ENCODE measurements at regions not wholly inside any gene's neighbourhood (a gene's known extent, or its start where the extent isn't known, plus 50 kb on each side); places are given as distances from the start of the nearest gene placed in this dataset.

DNA sequence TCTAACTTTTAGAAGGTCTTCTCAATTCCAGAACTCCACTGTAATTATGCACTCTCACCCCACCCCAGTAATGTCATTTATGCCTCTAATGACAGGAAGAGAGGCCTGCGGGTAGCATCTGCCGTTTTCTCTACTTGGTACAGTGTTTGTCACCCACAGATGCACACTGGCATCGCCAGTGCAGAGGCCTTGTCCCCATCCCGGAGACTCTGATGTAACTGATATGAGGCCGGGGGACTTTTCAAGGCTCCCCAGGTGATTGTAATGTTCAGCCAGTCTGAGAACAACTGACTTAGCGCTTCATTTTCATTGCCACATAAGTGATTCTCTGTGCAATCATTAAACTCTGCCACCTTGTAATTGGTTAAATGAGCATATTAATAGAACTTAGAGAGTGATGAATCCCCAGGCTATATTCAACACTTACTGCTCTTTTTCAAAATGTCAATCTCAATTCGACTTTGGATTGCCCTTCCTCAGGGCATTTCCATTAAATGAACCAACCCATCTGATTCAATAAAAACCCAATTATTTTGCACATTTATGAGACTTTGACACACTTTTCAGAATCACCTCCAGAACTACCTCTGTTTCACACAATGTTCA lies 113.2 kb downstream of the HERPUD2 start:
- FAIRE-seq, result no peak

DNA sequence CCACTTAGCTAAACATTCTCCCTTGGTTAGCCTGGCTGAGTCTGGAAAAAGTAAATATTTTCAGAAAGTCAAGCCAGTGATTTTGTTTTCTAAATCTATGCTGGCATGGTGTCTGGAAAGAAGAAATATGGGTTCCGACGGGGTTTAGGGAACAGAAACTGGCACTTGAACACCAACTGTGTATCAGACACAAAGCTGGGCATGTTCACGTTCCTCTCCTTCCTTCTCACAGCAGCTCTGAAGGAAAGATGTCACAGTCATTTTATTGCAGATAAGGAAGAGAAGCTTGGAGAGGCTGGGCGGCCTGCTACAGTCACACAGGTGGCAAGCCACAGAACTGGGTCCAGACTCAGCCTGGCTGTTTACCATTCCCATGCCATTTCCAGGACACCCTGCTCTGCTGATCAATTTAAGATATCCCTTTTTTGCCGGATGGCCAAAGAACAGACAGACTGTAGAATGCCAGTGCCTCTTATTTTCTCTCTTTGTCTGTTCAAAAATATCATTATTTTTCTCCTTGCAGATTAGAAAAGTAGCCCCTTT lies 118.8 kb downstream of the HERPUD2 start:
- no peak for FAIRE-seq

DNA sequence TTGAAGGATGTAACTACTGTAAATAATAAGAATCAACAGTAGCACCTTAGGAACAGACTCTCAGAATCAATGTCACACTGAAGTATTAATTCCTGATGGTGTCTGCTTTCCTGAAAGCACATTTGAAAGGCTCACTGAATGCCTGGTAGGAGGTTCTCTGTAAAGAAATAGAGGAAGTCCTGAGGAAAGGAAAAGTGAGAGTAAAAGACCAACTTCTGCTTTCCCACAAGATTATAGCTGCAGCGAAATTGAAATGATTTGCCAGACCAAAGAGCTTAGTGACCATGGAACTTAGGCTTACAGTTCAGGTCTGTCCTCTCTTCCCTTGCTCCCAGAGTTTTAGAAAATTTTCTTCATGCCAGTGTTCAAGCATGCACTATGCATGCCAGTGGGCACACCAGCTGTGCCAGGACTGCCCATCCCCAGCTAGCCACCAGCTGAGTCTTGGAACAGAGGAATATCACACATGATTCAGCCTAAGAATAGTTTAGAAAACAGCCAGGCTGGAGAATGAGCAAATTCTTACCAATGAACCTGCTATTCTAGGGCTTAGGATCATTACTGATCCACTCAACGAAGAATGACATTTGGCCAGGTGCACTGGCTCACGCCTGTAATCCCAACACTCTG lies 123.2 kb downstream of the HERPUD2 start:
- no peak for FAIRE-seq

DNA sequence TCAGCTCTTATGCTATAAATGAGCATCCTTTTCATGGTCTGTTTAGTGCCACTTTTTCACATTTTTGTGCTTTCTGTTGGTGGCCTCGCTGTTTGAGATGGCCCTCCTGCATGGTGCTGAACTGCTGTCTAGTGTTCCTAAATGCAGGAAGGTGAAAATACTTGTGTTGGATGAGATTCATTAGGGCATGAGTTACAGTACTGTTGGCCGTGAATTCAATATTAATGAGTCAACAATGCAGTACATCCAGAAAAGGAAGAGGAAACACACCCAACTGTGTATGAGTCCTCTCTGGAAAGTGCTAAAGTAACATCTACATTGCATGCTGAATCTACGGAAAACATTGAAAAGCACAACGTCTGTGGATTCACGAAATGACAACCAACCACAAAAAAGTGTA lies 124.0 kb downstream of the HERPUD2 start:
- no peak for FAIRE-seq

DNA sequence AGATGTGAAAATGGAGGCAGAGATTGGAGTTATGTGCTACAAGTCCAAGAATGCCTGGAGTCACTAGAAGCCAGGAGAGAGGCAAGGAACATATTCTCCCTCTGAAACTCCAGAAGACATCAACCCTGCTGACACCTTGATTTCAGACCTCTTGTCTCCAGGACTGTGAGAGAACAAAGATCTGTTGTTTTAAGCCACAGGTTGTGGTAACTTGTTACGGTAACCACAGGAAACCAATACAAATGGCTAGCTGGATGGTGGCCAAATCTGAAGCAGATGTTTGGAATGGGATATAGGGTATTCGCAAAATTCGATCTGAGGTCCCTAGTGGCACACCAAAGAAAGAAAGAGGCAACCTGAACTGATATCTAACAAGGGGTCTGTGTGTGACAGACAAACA lies 129.0 kb downstream of the HERPUD2 start:
- no peak for FAIRE-seq

DNA sequence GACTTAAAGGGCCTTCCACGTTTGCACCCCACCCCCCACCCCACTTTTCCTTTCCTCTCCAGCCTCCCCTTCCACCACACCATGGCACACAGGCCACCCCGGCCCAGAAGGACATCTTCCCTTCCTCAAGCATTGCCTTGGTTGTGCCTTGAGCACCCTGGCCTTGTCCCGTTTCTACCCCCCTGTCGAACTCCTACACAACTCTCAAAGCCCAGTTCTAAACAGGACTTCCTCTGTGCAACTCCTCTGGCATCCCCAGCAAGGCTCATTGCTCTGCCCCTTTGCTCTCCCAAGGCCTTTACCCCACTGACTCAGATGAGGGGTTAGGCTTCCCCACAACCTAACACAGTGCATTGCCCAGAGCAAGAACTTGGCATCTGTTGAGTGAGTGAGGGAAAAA lies 136.1 kb downstream of the HERPUD2 start:
- no peak for FAIRE-seq

DNA sequence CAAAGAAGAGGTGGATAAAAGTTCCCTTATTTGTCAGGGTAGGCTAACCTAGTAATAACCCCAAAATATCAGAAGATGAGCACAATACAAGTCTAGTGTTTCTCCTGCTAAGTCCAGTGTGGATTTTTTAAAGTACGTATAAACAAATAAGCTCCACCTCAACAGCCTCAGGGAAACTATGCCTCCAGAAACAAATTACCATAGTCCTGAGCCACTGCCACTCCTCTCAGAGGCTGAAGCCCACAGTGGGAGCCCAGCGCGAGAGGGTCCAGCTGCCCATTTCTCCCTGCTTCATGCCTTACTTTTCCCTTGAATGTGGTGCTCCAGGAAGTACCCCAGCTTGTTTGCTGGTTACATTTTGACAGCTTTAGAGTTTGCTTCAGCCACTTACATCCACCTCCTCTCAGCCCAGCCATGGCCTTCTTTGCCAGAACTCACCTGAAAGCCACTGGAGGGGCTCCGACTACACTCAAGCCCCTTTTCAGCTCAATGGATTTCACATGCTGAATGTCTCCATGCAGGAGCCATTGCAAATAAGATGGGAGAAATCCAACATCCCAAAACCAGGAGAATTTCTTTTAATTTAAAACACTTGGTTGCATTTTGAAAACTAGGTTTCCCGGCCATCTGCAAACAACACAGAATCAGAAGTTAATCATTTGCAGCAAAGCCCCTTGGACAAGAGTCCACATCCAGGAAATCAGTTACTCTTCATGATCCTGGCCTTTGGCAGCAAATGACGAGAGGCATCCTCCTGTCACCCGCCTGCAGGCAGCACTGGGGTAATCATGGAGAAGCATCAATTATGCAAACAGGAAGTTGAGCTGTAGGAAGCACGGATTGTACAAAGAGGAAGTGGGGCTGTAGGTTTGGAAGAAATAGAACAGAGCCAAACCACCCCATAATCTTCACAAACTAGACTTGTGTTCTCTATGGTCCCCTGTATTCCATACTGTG lies 138.1 kb downstream of the HERPUD2 start:
- no peak for FAIRE-seq

DNA sequence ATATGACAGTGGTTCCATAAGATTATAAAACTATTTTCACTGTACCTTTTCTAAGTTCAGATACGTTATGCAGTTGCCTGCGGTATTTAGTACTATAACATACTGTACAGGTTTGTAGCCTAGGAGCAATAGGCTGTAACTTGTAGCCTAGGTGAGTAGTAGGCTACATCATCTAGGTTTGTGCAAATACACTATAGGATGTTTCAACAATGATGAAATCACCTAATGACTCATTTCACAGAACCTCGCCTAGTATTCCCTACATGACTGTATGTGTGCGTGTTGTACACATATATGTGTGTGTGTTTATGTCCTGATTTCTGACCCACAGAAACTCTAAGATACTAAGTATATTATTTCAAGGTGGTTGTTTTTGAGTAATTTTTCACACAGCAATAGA lies 139.0 kb downstream of the HERPUD2 start:
- FAIRE-seq, result no peak

DNA sequence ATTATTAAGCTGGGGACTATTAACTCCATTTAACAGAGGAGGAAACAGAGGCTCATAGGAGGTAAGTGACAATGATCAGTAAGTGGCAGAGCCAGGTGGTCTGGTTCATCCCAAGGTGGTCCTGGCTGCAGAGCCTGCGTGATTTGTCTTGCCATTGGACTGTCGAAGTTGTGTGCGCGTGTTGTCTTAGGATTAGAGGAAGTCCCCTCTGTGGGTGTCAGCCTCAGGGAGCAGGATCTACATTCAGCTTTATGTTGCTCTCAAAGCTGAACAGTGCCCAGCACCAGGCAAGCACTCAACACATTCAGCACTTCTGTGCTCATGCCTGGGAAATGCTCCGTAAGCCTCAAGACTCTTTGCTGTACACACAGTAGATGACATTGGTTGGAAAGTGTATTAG lies 139.5 kb downstream of the HERPUD2 start:
- no peak for FAIRE-seq

DNA sequence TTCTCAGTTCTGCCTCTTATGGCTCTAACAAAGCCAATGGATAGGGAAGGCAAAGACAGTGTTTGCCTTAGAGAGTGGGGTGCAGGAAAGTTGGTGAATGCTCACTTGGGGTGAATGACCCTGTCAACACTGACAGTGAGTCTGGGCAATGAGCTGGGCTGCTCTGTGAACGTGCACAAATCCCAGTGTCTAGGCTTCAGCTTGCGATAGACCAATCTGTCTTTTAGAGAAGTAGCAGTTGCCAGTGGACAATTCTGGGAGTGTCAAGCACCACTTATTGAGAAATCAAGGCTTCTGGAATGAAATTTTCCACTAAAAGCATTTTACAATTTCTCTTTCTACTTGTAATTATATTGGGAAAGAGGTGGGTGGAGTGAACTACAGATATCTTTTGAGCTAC lies 141.4 kb downstream of the HERPUD2 start:
- FAIRE-seq, result no peak

DNA sequence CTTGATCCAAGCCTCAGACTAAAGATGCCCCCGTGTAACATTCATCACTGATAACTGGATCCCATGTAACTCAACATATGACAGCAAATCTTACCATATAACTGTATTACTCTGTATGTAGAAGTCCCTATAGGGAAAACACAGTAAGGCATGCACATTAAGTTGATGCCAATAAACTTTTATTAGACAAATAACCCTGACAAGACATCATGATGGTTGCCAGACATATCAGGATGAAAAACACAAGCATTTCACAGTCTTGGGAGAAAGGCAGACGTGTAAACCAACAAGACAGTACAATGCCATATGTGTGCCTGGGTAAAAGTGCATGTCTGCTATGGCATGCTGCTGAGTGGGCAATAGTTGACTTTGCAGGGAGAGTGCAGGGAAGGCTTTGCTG lies 142.2 kb downstream of the HERPUD2 start:
- FAIRE-seq, result no peak

DNA sequence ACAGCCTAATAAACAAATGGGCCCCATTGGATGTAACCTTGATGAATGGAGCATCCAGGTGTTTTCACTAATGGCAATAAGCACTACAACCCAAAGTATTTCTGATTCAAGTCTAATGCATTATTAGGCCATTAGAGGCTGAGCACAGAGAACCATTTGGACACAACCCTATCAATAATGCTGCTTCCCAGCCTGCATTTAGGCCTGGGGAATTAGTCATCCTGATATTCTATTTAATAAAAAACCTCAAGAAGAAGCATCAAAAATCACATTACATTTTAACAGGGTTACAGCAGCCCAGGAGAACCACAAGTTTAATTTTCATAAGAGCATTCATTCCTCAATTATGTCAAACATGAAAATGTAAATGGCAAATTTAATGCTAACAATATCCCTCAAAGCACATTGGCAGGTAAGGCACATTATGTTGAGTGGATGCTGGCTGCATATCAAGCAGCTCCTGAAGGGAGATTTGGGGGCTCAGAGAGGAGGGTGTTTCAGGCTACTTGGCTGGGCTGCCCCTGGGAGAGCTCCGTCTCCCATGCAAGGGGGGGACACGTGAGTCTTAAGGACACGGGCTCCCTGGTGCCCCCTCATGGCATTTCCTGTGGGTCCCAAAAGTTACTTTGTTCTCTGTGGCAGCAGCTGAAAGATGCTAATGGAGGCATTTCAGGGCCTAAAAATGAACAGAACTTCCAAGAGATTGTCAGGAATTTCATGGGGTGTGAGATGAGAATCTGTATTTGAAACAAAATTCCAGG lies 143.4 kb downstream of the HERPUD2 start:
- FAIRE-seq, result no peak

DNA sequence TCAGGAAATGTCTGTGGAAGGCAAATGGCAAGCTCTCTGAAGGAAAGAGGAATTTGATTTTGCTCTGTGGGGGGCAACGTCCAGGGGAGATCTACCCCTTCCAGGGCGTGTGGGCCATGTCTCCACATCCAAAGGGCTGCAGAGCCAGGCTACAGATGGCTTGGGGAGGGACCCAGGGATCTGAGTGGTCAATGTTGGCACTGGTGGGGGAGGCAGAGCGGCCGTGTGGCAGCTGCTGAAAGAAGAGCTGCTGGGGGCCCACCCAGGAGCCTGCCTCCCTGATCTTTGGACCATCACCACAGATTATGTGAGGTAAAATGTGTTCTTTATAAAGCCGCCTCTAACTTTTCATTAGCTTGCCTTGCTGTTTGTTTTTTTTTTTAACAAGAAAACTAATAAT lies 144.1 kb downstream of the HERPUD2 start:
- FAIRE-seq, result no peak

DNA sequence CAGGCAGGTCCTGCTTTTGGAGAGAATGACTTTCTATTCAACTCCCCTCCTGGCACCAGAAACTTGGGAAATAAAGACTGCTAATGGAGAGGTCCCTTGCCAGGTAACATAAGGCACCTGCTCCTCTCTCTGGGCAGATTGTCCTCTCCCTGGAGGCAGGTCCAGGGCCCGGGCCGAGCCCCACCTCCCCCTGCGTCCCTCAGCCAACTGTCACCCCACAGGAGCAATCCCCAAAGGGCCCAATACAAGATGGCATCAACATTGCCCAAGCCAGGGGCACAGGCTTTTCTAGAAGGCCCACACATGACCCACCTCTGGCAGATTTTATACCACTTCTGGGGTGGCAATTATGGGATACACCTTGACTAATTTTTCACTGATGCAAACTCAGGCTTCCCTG lies 145.2 kb downstream of the HERPUD2 start:
- FAIRE-seq, result no peak

DNA sequence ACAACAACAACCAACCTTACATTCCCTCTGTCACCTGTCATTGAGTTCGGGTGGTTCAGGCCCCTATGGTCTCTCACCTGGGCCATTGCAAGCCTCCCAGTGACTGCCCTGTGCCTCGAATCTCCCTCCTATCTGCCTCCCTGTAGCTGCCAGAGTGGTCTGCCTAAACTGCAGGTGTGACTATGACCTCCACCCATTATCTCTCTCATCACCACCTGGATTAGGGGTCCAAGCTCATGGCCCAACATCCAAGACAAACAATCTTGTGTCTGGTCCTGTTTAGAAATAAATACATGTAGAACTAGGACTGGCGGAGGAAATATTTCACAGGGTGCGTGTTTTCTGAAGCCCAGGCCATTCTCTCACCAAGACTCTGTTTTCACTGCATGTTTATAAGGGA lies 146.6 kb downstream of the HERPUD2 start:
- FAIRE-seq, result no peak

DNA sequence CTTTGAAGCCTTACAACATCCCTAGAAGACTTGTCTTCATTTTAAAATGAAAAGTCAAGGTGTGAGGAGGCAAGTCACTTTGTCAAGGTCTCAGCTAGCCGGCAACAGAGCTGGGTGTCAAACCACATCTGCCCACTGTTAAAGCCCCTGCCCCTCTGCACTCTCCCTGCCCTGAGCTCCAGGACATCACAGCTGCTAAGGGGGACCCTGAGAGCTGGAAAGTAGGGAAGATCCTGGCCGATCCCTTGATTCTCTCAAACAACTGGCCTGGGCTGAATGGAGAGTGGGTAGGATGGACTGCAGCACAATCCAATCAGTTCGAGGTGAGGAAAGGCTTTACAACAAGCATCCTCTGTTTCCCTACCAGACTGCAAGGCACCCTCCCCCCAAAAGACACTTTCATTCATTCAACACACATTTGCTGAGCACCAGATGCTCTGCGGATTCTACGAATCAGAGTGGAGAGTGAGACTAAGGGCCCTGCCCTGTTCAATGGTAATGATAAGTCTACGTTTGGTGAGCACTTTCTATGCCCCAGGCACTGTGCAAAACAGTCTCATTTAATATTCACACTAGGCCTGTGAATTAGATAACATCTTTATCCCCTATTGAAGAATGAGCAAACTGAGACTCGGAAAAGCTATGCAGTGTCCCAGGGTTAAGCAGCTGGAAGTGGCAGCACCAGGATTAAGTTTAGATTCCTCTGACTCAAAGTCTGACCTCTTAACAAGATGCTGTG lies 148.1 kb downstream of the HERPUD2 start:
- FAIRE-seq, result no peak

DNA sequence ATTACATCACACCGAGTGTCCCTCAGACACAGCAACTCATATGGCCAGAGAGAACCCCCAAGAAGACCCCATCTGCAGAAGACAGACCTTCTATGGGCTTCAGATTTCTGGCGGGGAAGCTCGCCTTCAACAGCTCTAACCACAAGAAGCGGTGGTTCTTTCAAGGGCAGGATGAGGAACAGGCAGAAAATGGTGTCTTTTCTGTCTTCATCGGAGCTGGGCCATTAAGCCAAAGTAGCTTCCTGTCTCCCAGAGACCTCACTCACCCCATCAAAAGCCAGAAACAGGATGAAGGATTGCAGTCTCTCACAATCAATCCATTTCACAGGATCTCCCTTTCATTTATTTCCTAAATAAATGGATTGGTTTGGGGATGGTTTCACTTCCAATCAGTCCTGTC lies 149.1 kb downstream of the HERPUD2 start:
- no peak for FAIRE-seq

DNA sequence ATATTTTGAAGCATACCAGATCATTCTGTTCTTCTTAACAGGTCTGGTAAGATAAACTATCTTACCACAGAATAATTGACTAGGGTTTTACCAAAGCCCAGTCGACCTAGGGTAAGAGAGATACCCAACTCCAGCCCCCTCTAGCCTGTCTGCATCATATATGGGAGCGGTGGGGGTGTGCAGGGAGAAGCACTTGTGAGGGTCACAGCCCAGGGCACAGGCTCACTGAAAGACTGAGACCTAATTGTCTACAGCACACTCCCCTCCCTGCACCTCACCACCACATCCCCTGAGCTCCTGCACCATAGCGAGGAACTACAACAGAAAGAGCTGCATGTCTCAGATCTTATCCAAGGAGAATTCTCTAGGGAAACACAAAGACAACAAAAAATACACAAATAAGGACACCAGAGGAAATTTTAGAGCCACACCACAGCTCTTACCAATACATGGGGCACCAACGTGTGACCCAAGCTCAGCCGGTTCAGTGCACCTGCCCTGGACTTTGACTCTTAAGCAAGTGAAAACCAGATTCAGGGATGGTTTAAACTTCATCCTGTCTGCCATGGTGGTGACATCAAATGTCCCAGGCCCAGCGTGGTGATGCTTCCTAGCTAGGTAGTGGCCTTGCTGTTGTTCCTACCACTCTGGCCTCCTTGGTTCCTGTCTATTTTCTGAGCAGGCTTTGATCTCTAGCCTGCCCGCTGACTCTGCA lies 150.8 kb downstream of the HERPUD2 start:
- FAIRE-seq, result no peak

DNA sequence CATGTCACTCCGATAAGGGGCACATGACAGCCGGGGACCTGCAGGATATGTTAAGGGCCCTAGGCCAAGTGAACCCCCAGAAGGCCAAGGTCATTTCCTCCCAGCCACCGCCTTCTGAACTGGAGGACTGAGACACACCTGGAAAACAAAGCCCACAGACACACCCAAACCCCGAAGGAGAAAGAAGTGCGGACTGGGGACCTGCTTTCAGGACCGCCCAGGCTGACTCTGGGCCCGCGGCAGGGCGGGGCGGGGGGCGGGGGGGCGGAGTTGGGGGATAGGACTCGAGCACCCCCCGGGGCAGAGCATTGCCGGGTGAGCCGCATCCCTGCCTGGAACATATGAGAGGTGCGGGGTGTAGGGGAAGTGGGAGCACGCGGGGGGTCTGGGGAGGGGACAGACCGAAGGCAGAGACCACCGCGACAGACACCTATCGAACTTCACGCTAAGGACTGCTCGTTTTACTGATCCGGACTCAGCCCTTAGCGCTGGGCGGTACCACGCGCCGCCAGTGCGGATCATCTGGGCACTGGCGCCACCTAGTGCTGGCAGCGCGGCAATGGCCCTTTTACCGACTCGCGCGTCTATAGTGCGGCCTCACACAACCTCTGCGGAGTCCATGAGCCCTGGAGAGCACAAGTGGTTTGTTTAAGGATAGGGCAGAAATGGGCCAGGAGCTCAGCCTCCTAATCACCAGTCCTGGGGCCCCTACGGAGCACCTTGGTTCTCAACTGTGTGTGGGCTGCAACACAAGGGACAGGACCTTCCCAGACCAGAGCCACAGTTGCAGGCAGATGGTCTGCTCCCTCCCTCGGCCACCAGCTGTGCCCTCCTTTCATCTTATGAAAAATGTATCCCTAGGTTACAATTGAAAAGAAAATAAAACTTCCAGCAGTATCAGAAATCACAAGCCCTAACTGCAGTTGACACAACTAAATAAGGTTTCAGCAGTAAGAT lies 157.6 kb downstream of the HERPUD2 start:
- FAIRE-seq, result no peak

DNA sequence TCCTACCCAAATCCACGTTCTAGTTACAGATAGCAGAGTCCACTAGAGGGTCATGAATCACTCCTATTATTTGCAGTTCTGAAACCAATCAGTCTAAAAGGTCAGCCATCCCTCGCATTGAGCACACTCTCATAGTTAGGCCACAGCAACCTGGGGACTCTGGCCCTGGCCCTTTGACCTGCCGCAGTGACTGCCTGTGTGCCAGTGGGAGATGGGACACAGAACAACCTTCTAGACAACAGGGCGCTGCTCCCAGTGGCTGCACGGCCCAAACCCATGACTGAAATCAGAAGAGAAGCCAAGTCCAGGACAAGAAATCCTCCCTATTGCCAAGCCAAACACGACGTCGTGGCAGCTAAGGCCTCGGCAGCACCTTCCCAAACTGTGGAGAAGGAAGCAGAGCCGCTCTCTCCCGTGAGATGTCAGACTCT lies 158.5 kb downstream of the HERPUD2 start:
- no peak for FAIRE-seq

Data from A204.1 (cell line).